HCEC 1CT (cell line): ENCODE measurements at regions not wholly inside any gene's neighbourhood (a gene's known extent, or its start where the extent isn't known, plus 50 kb on each side); places are given as distances from the start of the nearest gene placed in this dataset.

ENCODE experiments used
- DNase-seq: peaks from one replicate; pipeline ENCODE4 v3.0.0-alpha.2; 2017

GRCh38 chr1:168875831-168876230 lies 146.8 kb upstream of the DPT start:
- no peak for DNase-seq

- no peak for DNase-seq
Measured at GRCh38 chr1:168876830-168877229, 147.8 kb upstream of the DPT start.

- DNase-seq = no peak
Measured at GRCh38 chr1:168879896-168880734, 151.1 kb upstream of the DPT start.

- DNase-seq = no peak
Measured at GRCh38 chr1:168881656-168882260, 152.8 kb upstream of the DPT start.

- DNase-seq = no peak
Measured at GRCh38 chr1:168887381-168887780, 158.4 kb upstream of the DPT start.

GRCh38 chr1:168888418-168888817 lies 159.4 kb upstream of the DPT start:
- DNase-seq = no peak

GRCh38 chr1:168892931-168893330 lies 163.9 kb upstream of the DPT start:
- DNase-seq = peak; percentile 54

GRCh38 chr1:168893359-168893801 lies 164.4 kb upstream of the DPT start:
- peak; percentile 81 for DNase-seq

- no peak for DNase-seq
Measured at GRCh38 chr1:168894397-168894903, 165.4 kb upstream of the DPT start.

GRCh38 chr1:168897249-168897648 lies 168.2 kb upstream of the DPT start:
- DNase-seq = no peak

- no peak for DNase-seq
Measured at GRCh38 chr1:168903237-168903830, 174.3 kb upstream of the DPT start.

- no peak for DNase-seq
Measured at GRCh38 chr1:168905633-168906032, 176.6 kb upstream of the DPT start.

GRCh38 chr1:168906367-168906766 lies 177.4 kb upstream of the DPT start:
- DNase-seq = no peak

GRCh38 chr1:168907053-168907452 lies 178.0 kb upstream of the DPT start:
- no peak for DNase-seq

- DNase-seq = no peak
Measured at GRCh38 chr1:168907786-168908348, 178.9 kb upstream of the DPT start.

GRCh38 chr1:168910403-168910802 lies 181.4 kb upstream of the DPT start:
- no peak for DNase-seq

- no peak for DNase-seq
Measured at GRCh38 chr1:168911370-168911769, 182.4 kb upstream of the DPT start.

- DNase-seq = no peak
Measured at GRCh38 chr1:168913711-168914463, 184.9 kb upstream of the DPT start.

GRCh38 chr1:168917309-168917708 lies 188.3 kb upstream of the DPT start:
- no peak for DNase-seq

GRCh38 chr1:168917796-168918195 lies 188.7 kb upstream of the ATP1B1 start:
- DNase-seq = no peak

GRCh38 chr1:168918860-168919741 lies 187.4 kb upstream of the ATP1B1 start:
- no peak for DNase-seq
